Activated CD4-positive, CD25-positive, alpha-beta regulatory T cell treated with anti-CD3 and anti-CD28 coated beads, Interleukin-2, amount 50 U/mL, for 16 hours (primary cell): ENCODE measurements at regions not wholly inside any gene's neighbourhood (a gene's known extent, or its start where the extent isn't known, plus 50 kb on each side); places are given as distances from the start of the nearest gene placed in this dataset.

Experiments
- DNase-seq: peaks from one replicate; pipeline ENCODE4 v3.0.0-alpha.2; 2020; ENCODE audit warnings: low read depth, low spot score

GRCh38 chr10:62625484-62625883 is 179.0 kb upstream of the ADO start:
- DNase-seq, result no peak

- DNase-seq, result no peak
Observed at GRCh38 chr10:62626079-62626478, 178.4 kb upstream of the ADO start.

GRCh38 chr10:62626817-62627216 is 177.7 kb upstream of the ADO start:
- DNase-seq, result no peak

- no peak for DNase-seq
Observed at GRCh38 chr10:62627983-62628382, 176.5 kb upstream of the ADO start.

GRCh38 chr10:62631241-62631640 is 173.3 kb upstream of the ADO start:
- DNase-seq, result no peak

GRCh38 chr10:62632071-62632809 is 172.3 kb upstream of the ADO start:
- no peak for DNase-seq

GRCh38 chr10:62633976-62634375 is 170.5 kb upstream of the ADO start:
- DNase-seq, result no peak

GRCh38 chr10:62634576-62634975 is 169.9 kb upstream of the ADO start:
- no peak for DNase-seq

DNA sequence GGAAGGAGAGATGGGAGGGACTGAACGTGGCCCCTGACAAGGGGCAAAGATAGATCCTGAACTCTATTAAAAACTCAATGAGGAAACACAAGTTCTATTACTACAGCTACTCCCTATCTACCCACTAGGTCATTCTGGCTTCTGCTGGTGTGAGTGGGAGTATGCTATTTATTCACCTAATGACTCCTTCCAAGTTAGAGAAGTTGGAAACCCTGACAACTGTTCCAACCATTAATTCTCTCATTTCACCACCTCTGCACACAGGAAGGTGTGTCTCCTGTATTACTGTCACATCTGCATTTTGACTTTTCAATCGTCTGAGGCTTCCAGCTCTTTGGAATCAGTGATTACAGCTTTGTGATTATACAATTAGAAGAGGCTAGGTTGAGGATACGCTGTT is 169.4 kb upstream of the ADO start:
- DNase-seq, result no peak

GRCh38 chr10:62636825-62637248 is 167.7 kb upstream of the ADO start:
- no peak for DNase-seq

GRCh38 chr10:62637249-62638061 is 167.1 kb upstream of the ADO start:
- peak; percentile 37 for DNase-seq

DNA sequence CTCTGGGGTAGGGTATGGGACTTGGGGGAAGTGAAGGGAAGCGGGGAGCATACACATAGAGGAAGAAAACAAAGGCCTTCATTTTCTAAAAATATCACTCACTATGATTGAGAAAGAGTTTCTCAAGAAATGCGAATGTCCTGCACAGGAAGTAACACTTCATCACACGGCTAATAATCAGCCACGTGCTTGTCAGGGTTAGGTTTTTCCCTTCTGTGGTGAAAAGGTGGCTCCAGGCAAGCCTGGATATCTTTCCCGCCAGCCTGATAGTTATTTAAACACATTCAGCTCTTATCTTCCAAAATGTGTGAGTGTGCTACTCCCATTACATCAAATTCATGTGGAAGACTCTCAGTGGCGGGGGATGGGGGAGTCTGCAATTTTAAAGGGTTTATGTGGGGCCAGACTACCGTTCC is 166.4 kb upstream of the ADO start:
- DNase-seq, result no peak

DNA sequence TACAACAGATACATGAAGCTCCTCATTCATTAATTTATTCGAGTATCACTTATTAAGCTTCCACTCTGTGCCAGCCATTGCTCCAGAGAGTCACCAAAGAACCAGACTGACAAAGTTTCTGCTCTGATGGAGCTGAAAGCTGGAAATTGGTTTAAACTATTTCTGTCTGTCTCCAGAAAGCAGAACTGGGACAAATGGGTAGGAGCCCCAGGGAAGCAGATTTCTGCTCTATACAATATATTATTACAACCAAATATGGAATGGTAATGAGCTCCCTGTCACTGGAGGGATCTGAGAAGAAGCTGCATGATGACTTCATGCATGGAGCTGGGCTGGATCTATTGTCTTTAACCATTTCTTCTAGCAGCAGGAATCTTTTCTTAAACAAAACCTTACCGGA is 165.4 kb upstream of the ADO start:
- no peak for DNase-seq

- DNase-seq, result no peak
Observed at GRCh38 chr10:62640411-62640810, 164.1 kb upstream of the ADO start.

DNA sequence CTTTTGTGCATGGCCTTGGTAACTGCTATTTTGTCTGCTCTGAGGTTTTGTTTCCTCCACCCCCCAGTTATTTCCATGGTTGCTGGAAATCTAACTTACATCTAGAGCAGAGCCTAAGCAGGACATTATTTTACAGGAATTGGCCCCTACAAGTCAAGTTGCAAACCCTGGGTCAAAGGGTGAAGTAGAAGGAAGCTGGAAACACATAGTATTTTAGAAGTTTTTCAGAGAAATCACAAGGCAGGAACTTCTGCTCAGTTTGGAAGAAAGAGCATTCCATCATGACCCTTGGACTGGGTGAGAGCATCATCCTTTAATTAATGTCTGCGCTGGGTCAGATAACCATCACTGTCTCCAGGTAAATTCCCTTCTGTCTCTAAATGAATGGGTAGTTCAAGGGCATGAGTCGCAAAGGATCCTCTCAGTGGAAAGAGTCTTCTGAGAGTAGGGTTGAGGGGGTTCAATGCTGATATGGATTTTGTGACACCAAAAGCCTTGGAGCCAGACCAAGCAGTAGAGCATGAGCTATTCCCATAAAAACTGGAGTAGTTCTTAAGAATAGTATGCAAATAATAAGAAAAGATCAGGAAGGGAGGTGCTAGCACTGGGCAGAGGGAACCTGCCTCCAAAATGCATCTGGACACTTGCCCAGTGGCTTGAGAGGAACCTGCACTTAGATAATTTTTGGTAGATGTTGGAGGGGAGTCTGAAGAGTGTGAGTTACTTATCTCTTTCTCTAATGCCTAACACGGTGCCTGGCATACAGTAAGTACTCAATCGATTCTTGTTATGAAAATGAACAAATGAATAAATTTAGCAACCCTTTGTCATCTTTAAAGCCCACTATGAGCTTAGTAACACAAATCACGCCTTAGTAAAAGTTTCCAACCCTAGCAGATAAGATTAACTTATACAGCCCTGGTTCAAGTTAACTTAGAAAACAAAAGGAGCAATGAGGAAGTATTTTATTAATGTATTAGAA is 160.6 kb upstream of the ADO start:
- DNase-seq, result no peak

DNA sequence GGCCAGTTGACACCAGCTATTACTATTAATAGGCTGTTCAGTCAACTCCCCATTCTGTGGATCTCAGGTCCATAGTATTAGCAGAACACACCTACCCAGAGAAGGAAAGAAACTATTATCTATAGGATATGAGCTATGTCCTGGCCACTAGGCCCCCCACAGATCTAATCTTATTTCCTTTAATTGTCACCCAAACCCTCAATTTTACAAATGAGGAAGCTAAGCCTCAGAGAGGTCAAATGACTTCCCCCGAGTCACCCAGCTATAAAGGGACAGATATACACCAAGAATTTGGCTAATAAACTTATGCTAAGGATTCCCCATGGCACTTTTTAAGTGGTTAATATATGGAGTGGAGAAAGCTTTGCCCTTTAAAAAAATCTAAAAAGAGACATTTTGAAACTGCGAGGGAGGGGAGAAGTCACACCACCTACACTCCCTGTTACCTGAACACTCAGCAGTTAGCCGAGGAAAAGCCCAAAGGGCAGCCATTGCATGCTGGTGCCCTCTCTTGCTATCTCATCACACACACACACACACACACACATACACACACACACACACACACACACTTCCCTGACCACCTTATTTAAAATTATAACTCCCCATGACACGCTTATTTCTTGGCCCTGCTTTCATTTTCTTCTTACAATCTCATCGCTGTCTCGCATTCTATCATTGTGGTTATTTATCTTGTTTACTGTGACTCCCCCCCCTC is 157.0 kb upstream of the ADO start:
- no peak for DNase-seq

GRCh38 chr10:62648921-62649320 is 155.6 kb upstream of the ADO start:
- DNase-seq, result no peak

GRCh38 chr10:62650411-62650810 is 154.1 kb upstream of the ADO start:
- DNase-seq, result no peak

DNA sequence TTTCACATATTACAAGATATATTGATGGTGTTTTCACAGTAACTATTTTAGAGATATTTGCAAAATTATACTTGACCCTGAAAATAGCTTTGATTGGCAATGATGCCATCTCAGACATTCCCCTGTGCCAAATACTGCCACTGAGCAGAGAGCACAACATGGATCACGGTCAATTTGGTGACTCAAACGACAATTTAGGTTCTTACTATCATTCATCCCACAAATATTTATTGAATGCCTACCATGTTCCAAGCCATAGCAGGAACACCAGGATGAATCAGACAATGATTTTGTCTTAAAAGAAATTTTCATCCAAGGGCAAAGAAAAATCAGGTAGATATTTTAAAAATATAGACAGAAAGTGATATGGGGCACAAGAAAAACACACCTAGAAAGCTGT is 153.2 kb upstream of the ADO start:
- no peak for DNase-seq

- DNase-seq, result no peak
Observed at GRCh38 chr10:62652114-62652513, 152.4 kb upstream of the ADO start.

DNA sequence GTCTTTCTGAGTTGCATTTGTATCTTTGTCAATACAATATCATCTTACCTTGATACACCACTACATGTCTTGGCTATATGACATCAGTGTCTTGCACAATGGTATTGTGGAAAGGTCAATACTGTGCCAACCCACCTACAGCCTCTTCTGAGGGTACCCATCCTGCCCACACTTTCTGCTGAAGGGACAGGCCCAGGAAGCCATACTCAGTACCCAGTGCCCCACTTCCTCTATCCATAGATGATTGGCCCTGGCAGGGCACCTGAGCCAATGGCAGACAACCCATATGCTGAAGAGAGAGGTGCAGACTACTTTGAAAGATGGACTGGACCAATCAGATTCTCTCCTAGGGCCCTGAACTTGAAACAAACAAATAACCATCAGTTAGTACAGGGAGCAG is 152.0 kb upstream of the ADO start:
- DNase-seq, result no peak
